ENCODE measurements at regions not wholly inside any gene's neighbourhood (a gene's known extent, or its start where the extent isn't known, plus 50 kb on each side); places are given as distances from the start of the nearest gene placed in this dataset.

- TF ChIP-seq EZH2 (IDR thresholded peaks at IDR 0.05) (no peak), POLR2A (IDR thresholded peaks at IDR 0.05; ENCODE audit: borderline replicate concordance, extremely low read depth, insufficient read depth, insufficient read length) (no peak), ELF1 (IDR thresholded peaks at IDR 0.05; ENCODE audit: borderline replicate concordance, low read depth) (no peak), EGR1 (IDR thresholded peaks at IDR 0.05; ENCODE audit: low read depth) (no peak), JUND (IDR thresholded peaks at IDR 0.05) (no peak), TCF7L2 (IDR thresholded peaks at IDR 0.05; ENCODE audit: borderline replicate concordance, extremely low read depth, insufficient read depth, insufficient read length) (no peak)
Observed at GRCh38 chr2:193251909-193252308, 1057.2 kb upstream of the TMEFF2 start (continued).

- Histone ChIP-seq H3K4me1 (ENCODE audit: control insufficient read depth in 1 of 2, insufficient read depth in 2 of 2, low read length in 2 of 2) (no peaks in the 10 kb centered on the region), H3K79me2 (ENCODE audit: insufficient read depth, low read length) (no peaks in the 10 kb centered on the region), H3K9ac (ENCODE audit: low read length) (no peak overlapping the region), H3K4me2 (ENCODE audit: low read length) (no peak overlapping the region), H3K4me3 (replicated peaks in 1 of 2; ENCODE audit: low read depth in 1 of 2, low read length in 2 of 2) (no peak overlapping the region), H4K20me1 (ENCODE audit: insufficient read depth) (no peaks in the 10 kb centered on the region), H2AFZ (ENCODE audit: low read depth, low read length, poor library complexity, severe bottlenecking) (no peak overlapping the region), H3K9me2 (ENCODE audit: insufficient read depth) (no peaks in the 10 kb centered on the region), H3K36me3 (ENCODE audit: control insufficient read depth in 1 of 2, insufficient read depth in 2 of 2, low read length in 2 of 2) (no peaks in the 10 kb centered on the region), H3K27ac (ENCODE audit: low read depth, low read length) (no peak overlapping the region), H3K27me3 (ENCODE audit: insufficient read depth, low read length) (no peaks in the 10 kb centered on the region), H3K9me3 (ENCODE audit: control insufficient read depth in 1 of 2, insufficient read depth in 1 of 2, low read depth in 1 of 2, low read length in 2 of 2) (no peaks in the 10 kb centered on the region)
- ATAC-seq (no peak), DNase-seq (ENCODE audit: low read depth, low spot score) (no peak)
- TF ChIP-seq CBX3 (IDR thresholded peaks at IDR 0.05; ENCODE audit: low read depth): no peak
- TF ChIP-seq EGR1 (IDR thresholded peaks at IDR 0.05; ENCODE audit: low read depth): no peak
- TF ChIP-seq ZFX (IDR thresholded peaks at IDR 0.05): no peak
- TF ChIP-seq EZH2 (IDR thresholded peaks at IDR 0.05): no peak
- TF ChIP-seq TCF7L2 (IDR thresholded peaks at IDR 0.05; ENCODE audit: borderline replicate concordance, extremely low read depth, insufficient read depth, insufficient read length): no peak
- no peak for TF ChIP-seq POLR2A (IDR thresholded peaks at IDR 0.05; ENCODE audit: borderline replicate concordance, extremely low read depth, insufficient read depth, insufficient read length)
- TF ChIP-seq POLR2AphosphoS5 (IDR thresholded peaks at IDR 0.05; ENCODE audit: low read depth, low read length): no peak
- TF ChIP-seq ZBTB33 (IDR thresholded peaks at IDR 0.05; ENCODE audit: extremely low read depth, insufficient replicate concordance, low read length): no peak
- no peak for TF ChIP-seq ATF3 (IDR thresholded peaks at IDR 0.05)
- no TSS peak for BruUV-seq (replicated peaks)
- ChIA-PET CTCF (interaction anchor here (1.6 kb wide), 1 partner anchor 10 kb away, joined by 4 read pairs; no protein-coding TSS in a partner anchor), RAD21 (ENCODE audit: low non-redundant PET in 1 of 2, low total read pairs in 2 of 2, uncharacterized antibody in 2 of 2, unreplicated experiment in 2 of 2) (no interaction called here), POLR2A (no interaction called here)
- intact Hi-C loops (cut with micrococcal nuclease): no loop called here
Observed at GRCh38 chr2:193250389-193250788, 1055.7 kb upstream of the TMEFF2 start.

Measured in HCT116 (cell line).